B cell (primary cell): ENCODE measurements at regions not wholly inside any gene's neighbourhood (a gene's known extent, or its start where the extent isn't known, plus 50 kb on each side); places are given as distances from the start of the nearest gene placed in this dataset.

Experiments used
- ATAC-seq: fragments of 200-7000 bp; cut with Tn5 transposase; one replicate; pipeline ENCODE4 v1.10.0; 2021; ENCODE audit warnings: low read depth, mild to moderate bottlenecking, moderate number of reproducible peaks, moderate library complexity
- CTCF ChIA-PET: fragments of 350-600 bp; sonication (Branson Sonifier 250); formaldehyde crosslinking; loops from one replicate; lab custom pipeline; 2021; ENCODE audit warnings: antibody characterized with exemption, inconsistent platforms; lab: Charles Lee
- POLR2A ChIA-PET: fragments of 350-600 bp; sonication (Branson Sonifier 250); formaldehyde crosslinking; loops from one replicate; lab custom pipeline; 2021; ENCODE audit warnings: antibody characterized with exemption; lab: Charles Lee
- DNase-seq: peaks from one replicate; pipeline ENCODE4 v3.0.0; 2013
- H2AFZ ChIP-seq: 2 replicates; pipeline ENCODE4 v1.6.1; 2012; ENCODE audit warnings: mild to moderate bottlenecking, low read depth, low read length; ENCODE audit not compliant: insufficient read depth, poor library complexity, severe bottlenecking
- H3K27ac ChIP-seq, 2 donors: 1 replicate in 1 of 2; 2 replicates in 1 of 2; pipeline ENCODE4 v1.5.1; 2012 to 2013; ENCODE audit warnings: low read length in 2 of 2, mild to moderate bottlenecking in 2 of 2, moderate library complexity in 1 of 2
- H3K27me3 ChIP-seq, 4 experiments: fragments of 200-600 bp in 1 of 4; sonication (generic) in 1 of 4; replicated peaks in 1 of 4; 1 replicate in 2 of 4; 2 replicates in 2 of 4; pipeline versions ENCODE4 v1.6.1 to v1.7.0; 2013 to 2016; ENCODE audit warnings: low read length in 3 of 4, mild to moderate bottlenecking in 2 of 4, mixed read lengths in 1 of 4, moderate library complexity in 1 of 4; ENCODE audit not compliant: insufficient read depth in 4 of 4, control insufficient read depth in 3 of 4; ENCODE audit errors: control extremely low read depth in 1 of 4
- H3K36me3 ChIP-seq, 2 experiments: replicated peaks in 1 of 2; 1 replicate in 1 of 2; 2 replicates in 1 of 2; pipeline versions ENCODE4 v1.6.1 to v1.7.1; 2013; ENCODE audit warnings: low read length in 1 of 2; ENCODE audit not compliant: insufficient read depth in 2 of 2, control insufficient read depth in 1 of 2; ENCODE audit errors: control extremely low read depth in 1 of 2, extremely low read depth in 1 of 2
- H3K4me1 ChIP-seq, 2 donors: fragments of 200-600 bp in 1 of 2; sonication (generic) in 1 of 2; 1 replicate in 1 of 2; 2 replicates in 1 of 2; pipeline versions ENCODE4 v1.5.1 to v1.6.1; 2013 to 2017; ENCODE audit warnings: low read length in 2 of 2; ENCODE audit not compliant: control insufficient read depth in 2 of 2, insufficient read depth in 2 of 2
- H3K4me2 ChIP-seq: replicated peaks from 2 replicates; pipeline ENCODE3; 2012; ENCODE audit warnings: mild to moderate bottlenecking, low read depth, low read length; ENCODE audit not compliant: poor library complexity, severe bottlenecking
- H3K4me3 ChIP-seq, 5 experiments: fragments of 200-600 bp in 1 of 5; sonication (generic) in 1 of 5; 1 replicate in 3 of 5; 2 replicates in 2 of 5; pipeline versions ENCODE4 v1.5.1 to v1.7.0; 2011 to 2016; ENCODE audit warnings: low read length in 4 of 5, mild to moderate bottlenecking in 4 of 5, low read depth in 2 of 5, control low read depth in 1 of 5, moderate library complexity in 1 of 5; ENCODE audit not compliant: insufficient read depth in 1 of 5; ENCODE audit errors: control extremely low read depth in 1 of 5, extremely low read depth in 1 of 5
- H3K79me2 ChIP-seq: fragments of 200-600 bp; sonication (generic); one replicate; pipeline ENCODE4 v1.6.0; 2016; ENCODE audit warnings: low read length; ENCODE audit not compliant: control insufficient read depth, insufficient read depth
- H3K9ac ChIP-seq: fragments of 200-600 bp; sonication (generic); 2 replicates; pipeline ENCODE4 v1.6.1; 2017; ENCODE audit warnings: mild to moderate bottlenecking, low read length, moderate library complexity
- H3K9me3 ChIP-seq, 3 donors: one replicate each; pipeline versions ENCODE4 v1.6.1 to v1.7.1; 2013; ENCODE audit warnings: low read length in 2 of 3; ENCODE audit not compliant: control insufficient read depth in 2 of 3, insufficient read depth in 1 of 3; ENCODE audit errors: control extremely low read depth in 1 of 3
- H4K20me1 ChIP-seq: 2 replicates; pipeline ENCODE4 v1.6.0; 2012; ENCODE audit warnings: mild to moderate bottlenecking, low read length; ENCODE audit not compliant: insufficient read depth, control insufficient read depth, poor library complexity, severe bottlenecking
- H3K27ac Mint-ChIP-seq: one replicate; pipeline ENCODE4 v1.8.0; 2021; ENCODE audit warnings: mixed read lengths
- H3K27me3 Mint-ChIP-seq: one replicate; pipeline ENCODE4 v1.8.0; 2021; ENCODE audit warnings: mixed read lengths
- H3K4me1 Mint-ChIP-seq: one replicate; pipeline ENCODE4 v1.8.0; 2021; ENCODE audit warnings: mixed read lengths
- H3K4me3 Mint-ChIP-seq: one replicate; pipeline ENCODE4 v1.8.0; 2021; ENCODE audit warnings: mixed read lengths
- H3K9me3 Mint-ChIP-seq: one replicate; pipeline ENCODE4 v1.8.0; 2022; ENCODE audit warnings: mixed read lengths; ENCODE audit not compliant: insufficient read depth
- CTCF ChIP-seq: fragments of 200-600 bp; IDR thresholded peaks from one replicate; pipeline ENCODE4 v1.8.0; 2022; ENCODE audit warnings: antibody characterized with exemption, mild to moderate bottlenecking
- EZH2 ChIP-seq: IDR thresholded peaks from 2 replicates; pipeline ENCODE4 v1.6.1; 2012; ENCODE audit warnings: borderline replicate concordance, low read depth, mild to moderate bottlenecking, moderate library complexity, low read length; ENCODE audit not compliant: insufficient read depth, poor library complexity, severe bottlenecking
- WGBS: methylation state at CpG from one replicate; pipeline ENCODE4 v1.1.5; 2013; ENCODE audit warnings: missing lambda C conversion rate; ENCODE audit not compliant: insufficient coverage; 5-methylcytosine and 5-hydroxymethylcytosine counted together
- intact Hi-C: fragments of 100-400 bp; cut with micrococcal nuclease; formaldehyde crosslinking; loops from one replicate; pipeline ENCODE4 v1.10.0; 2022

- no peak overlapping the region for H3K4me3 Mint-ChIP-seq
- no peak overlapping the region for H3K9ac ChIP-seq
- intact Hi-C loops = no loop called here
- H3K4me2 ChIP-seq = no peak overlapping the region
- no peaks in the 10 kb centered on the region for H3K36me3 ChIP-seq
- no peaks in the 10 kb centered on the region for H3K27me3 Mint-ChIP-seq
- WGBS = 100% methylated on average over 1 of the region's 1 CpG
- no peaks in the 10 kb centered on the region for H3K27me3 ChIP-seq
- H3K79me2 ChIP-seq = no peaks in the 10 kb centered on the region
- TF ChIP-seq EZH2 = no peak
- no peak for TF ChIP-seq CTCF
- no peaks in the 10 kb centered on the region for H3K4me1 ChIP-seq
- no peaks in the 10 kb centered on the region for H3K9me3 Mint-ChIP-seq
- no peak overlapping the region for H2AFZ ChIP-seq
- no peak overlapping the region for H3K4me3 ChIP-seq
- DNase-seq (no peak), ATAC-seq (no peak)
- H3K27ac Mint-ChIP-seq = no peak overlapping the region
- ChIA-PET POLR2A (no interaction called here), CTCF (no interaction called here)
- no peaks in the 10 kb centered on the region for H4K20me1 ChIP-seq
- no peaks in the 10 kb centered on the region for H3K9me3 ChIP-seq
- H3K4me1 Mint-ChIP-seq = no peaks in the 10 kb centered on the region
- H3K27ac ChIP-seq = no peak overlapping the region
Observed at GRCh38 chr5:143464723-143465490, 61.4 kb upstream of the NR3C1 start.

GRCh38 chr5:143462431-143462830, 58.9 kb upstream of the NR3C1 start:
- Histone ChIP-seq H3K4me1 (no peaks in the 10 kb centered on the region), H3K27me3 (no peaks in the 10 kb centered on the region), H3K4me3 (no peak overlapping the region), H2AFZ (no peak overlapping the region), H3K36me3 (no peaks in the 10 kb centered on the region), H3K27ac (no peak overlapping the region), H4K20me1 (no peaks in the 10 kb centered on the region), H3K9ac (no peak overlapping the region), H3K4me2 (no peak overlapping the region), H3K9me3 (no peaks in the 10 kb centered on the region), H3K79me2 (no peaks in the 10 kb centered on the region)
- H3K4me1 Mint-ChIP-seq = no peaks in the 10 kb centered on the region
- no peaks in the 10 kb centered on the region for H3K9me3 Mint-ChIP-seq
- DNase-seq (no peak), ATAC-seq (no peak)
- no peaks in the 10 kb centered on the region for H3K27me3 Mint-ChIP-seq
- H3K4me3 Mint-ChIP-seq = no peak overlapping the region
- H3K27ac Mint-ChIP-seq = no peak overlapping the region
- TF ChIP-seq EZH2 (no peak), CTCF (no peak)
- POLR2A ChIA-PET = no interaction called here
- CTCF ChIA-PET = no interaction called here
- intact Hi-C loops = no loop called here
